Liver (tissue), 3 donors: ENCODE measurements at regions not wholly inside any gene's neighbourhood (a gene's known extent, or its start where the extent isn't known, plus 50 kb on each side); places are given as distances from the start of the nearest gene placed in this dataset.

Experiments used
- CTCF ChIP-seq: fragments of 150-350 bp; IDR thresholded peaks from 2 replicates; pipeline ENCODE4 v1.5.1; 2017; ENCODE audit warnings: improper control_type of control experiment, low read depth, low read length; ENCODE audit not compliant: missing input control
- HNF4A ChIP-seq, 2 donors: conservative IDR thresholded peaks; 2 replicates each; pipeline ENCODE4 v1.6.1; 2016; ENCODE audit warnings: antibody characterized with exemption in 2 of 2, mild to moderate bottlenecking in 2 of 2
- HNF4G ChIP-seq: IDR thresholded peaks from 2 replicates; pipeline ENCODE4 v1.6.1; 2016; ENCODE audit warnings: antibody characterized with exemption
- JUND ChIP-seq, 2 donors: IDR thresholded peaks; 2 replicates each; pipeline ENCODE4 v1.6.1; 2016; ENCODE audit warnings: antibody characterized with exemption in 2 of 2
- RAD21 ChIP-seq, 2 donors: IDR thresholded peaks; 2 replicates each; pipeline ENCODE4 v1.6.1; 2016; ENCODE audit warnings: antibody characterized with exemption in 2 of 2, mild to moderate bottlenecking in 2 of 2
- TAF1 ChIP-seq: conservative IDR thresholded peaks from 2 replicates; pipeline ENCODE4 v1.6.1; 2016; ENCODE audit warnings: antibody characterized with exemption, mild to moderate bottlenecking
- donor health status: healthy.
- donor health status: healthy.

- no peak for TF ChIP-seq CTCF
- TF ChIP-seq JUND (IDR thresholded peaks at IDR 0.05) = no peak
- TF ChIP-seq TAF1 = no peak
- TF ChIP-seq RAD21 (IDR thresholded peaks at IDR 0.05) = no peak
- TF ChIP-seq HNF4G = no peak
- TF ChIP-seq HNF4A (conservative IDR thresholded peaks at IDR 0.05) = no peak
Measured at GRCh38 chr2:195181059-195181705, 475.8 kb upstream of the SLC39A10 start.
